K562 (cell line): ENCODE measurements at regions not wholly inside any gene's neighbourhood (a gene's known extent, or its start where the extent isn't known, plus 50 kb on each side); places are given as distances from the start of the nearest gene placed in this dataset.

Experiments
- ATAC-seq: fragments of 200-7000 bp; cut with Tn5 transposase; 3 replicates; pipeline ENCODE4 v1.9.1; 2020; ENCODE audit warnings: moderate library complexity
- BruUV-seq: library from RNA; stranded (reverse); fragments of 400-500 nt; replicated peaks from 2 replicates; lab custom pipeline; 2021; lab: Mats Ljungman, UMichigan
- CTCF ChIA-PET: fragments of 300-600 bp; formaldehyde crosslinking; extraction: SDS; loops from one replicate; lab custom pipeline; 2021; ENCODE audit warnings: low intra/inter-chr PET ratio; lab: Yijun Ruan, JAX
- POLR2A ChIA-PET: fragments of 300-600, 350-650 bp; sonication (Branson Sonifier 250); formaldehyde crosslinking; extraction: SDS; loops from one replicate; lab custom pipeline; 2021; ENCODE audit warnings: antibody characterized with exemption, inconsistent platforms; lab: Yijun Ruan, JAX
- DNase-seq, 4 experiments: peaks; one replicate each; pipeline versions ENCODE4 v3.0.0 to v3.0.0-alpha.2; 2011 to 2018; ENCODE audit warnings: low spot score in 3 of 4, mixed read lengths in 3 of 4; ENCODE audit errors: extremely low read depth in 1 of 4
- FAIRE-seq: peaks from 2 replicates; lab custom pipeline; 2011; peaks lifted over from hg19 to GRCh38; lab: Jason Lieb, UNC
- H2AFZ ChIP-seq: 2 replicates; pipeline ENCODE4 v1.6.0; 2011; ENCODE audit warnings: low read depth, low read length, control low read depth, inconsistent platforms
- H3K27ac ChIP-seq: fragments of 200-600 bp; 3 replicates; pipeline ENCODE4 v1.8.0; 2011; ENCODE audit warnings: low read depth, mild to moderate bottlenecking, control low read depth, inconsistent platforms, low read length, moderate library complexity, mixed read lengths; ENCODE audit errors: extremely low read depth
- H3K27me3 ChIP-seq, 2 experiments: fragments of 300-600 bp in 1 of 2; 2 replicates in 1 of 2; 3 replicates in 1 of 2; pipeline versions ENCODE4 v1.6.0 to v1.8.0; 2011; ENCODE audit warnings: inconsistent platforms in 2 of 2, low read length in 2 of 2, mild to moderate bottlenecking in 1 of 2, mixed read lengths in 1 of 2, moderate library complexity in 1 of 2; ENCODE audit not compliant: control insufficient read depth in 2 of 2, insufficient read depth in 2 of 2
- H3K36me3 ChIP-seq: fragments of 300-600 bp; 3 replicates; pipeline ENCODE4 v1.8.0; 2011; ENCODE audit warnings: mild to moderate bottlenecking, low read length, inconsistent platforms; ENCODE audit not compliant: control insufficient read depth, insufficient read depth
- H3K4me1 ChIP-seq, 2 experiments: fragments of 200-600 bp in 1 of 2; replicated peaks in 1 of 2; 2 replicates in 1 of 2; 3 replicates in 1 of 2; pipeline versions ENCODE4 v1.5.1 to v1.8.0; 2011; ENCODE audit warnings: inconsistent platforms in 2 of 2, low read length in 2 of 2, mild to moderate bottlenecking in 1 of 2, mixed read lengths in 1 of 2, moderate library complexity in 1 of 2; ENCODE audit not compliant: control insufficient read depth in 2 of 2, insufficient read depth in 2 of 2
- H3K4me2 ChIP-seq: 2 replicates; pipeline ENCODE4 v1.6.1; 2011; ENCODE audit warnings: low read length, control low read depth, inconsistent platforms, mixed read lengths; ENCODE audit not compliant: insufficient read depth
- H3K4me3 ChIP-seq: fragments of 200-600 bp; sonication (generic), shearing (Covaris generic); 2 replicates; pipeline ENCODE4 v1.5.1; 2016; ENCODE audit warnings: control low read depth, inconsistent platforms
- H3K79me2 ChIP-seq: fragments of 200-600 bp; 3 replicates; pipeline ENCODE4 v1.8.0; 2011; ENCODE audit warnings: low read length, inconsistent platforms; ENCODE audit not compliant: control insufficient read depth, insufficient read depth
- H3K9ac ChIP-seq, 2 experiments: 2 replicates each; pipeline versions ENCODE4 v1.6.0 to v1.6.1; 2011; ENCODE audit warnings: low read depth in 2 of 2, low read length in 2 of 2, control low read depth in 1 of 2, inconsistent platforms in 1 of 2, mild to moderate bottlenecking in 1 of 2, mixed read lengths in 1 of 2; ENCODE audit not compliant: insufficient read depth in 1 of 2
- H3K9me1 ChIP-seq: one replicate; pipeline ENCODE4 v1.6.0; 2011; ENCODE audit warnings: inconsistent platforms, mild to moderate bottlenecking, low read length, moderate library complexity; ENCODE audit not compliant: control insufficient read depth, insufficient read depth
- H3K9me3 ChIP-seq: replicated peaks from 2 replicates; pipeline ENCODE4 v1.5.1; 2011; ENCODE audit warnings: low read depth, low read length, inconsistent platforms; ENCODE audit not compliant: control insufficient read depth, insufficient read depth
- H4K20me1 ChIP-seq: replicated peaks from 2 replicates; pipeline ENCODE4 v1.6.1; 2011; ENCODE audit warnings: low read length, inconsistent platforms, mixed read lengths; ENCODE audit not compliant: control insufficient read depth, insufficient read depth
- ASH1L ChIP-seq: fragments of 450-650 bp; IDR thresholded peaks from 2 replicates; pipeline ENCODE4 v1.6.1; 2018; ENCODE audit warnings: borderline replicate concordance, mild to moderate bottlenecking, low read depth; ENCODE audit not compliant: partially characterized antibody
- CHCHD3 ChIP-seq: fragments of 250-450 bp; sonication (Bioruptor Pico); IDR thresholded peaks from 2 replicates; pipeline ENCODE4 v2.1.2; 2022; ENCODE audit warnings: mild to moderate bottlenecking
- HOXB6 ChIP-seq: fragments of 250-450 bp; sonication (Bioruptor Pico); IDR thresholded peaks from 2 replicates; pipeline ENCODE4 v1.5.1; 2022; ENCODE audit warnings: mild to moderate bottlenecking, borderline replicate concordance
- HSF4 ChIP-seq: fragments of 250-450 bp; sonication (Bioruptor Pico); IDR thresholded peaks from 2 replicates; pipeline ENCODE4 v2.1.2; 2022; ENCODE audit warnings: mild to moderate bottlenecking, moderate library complexity, borderline replicate concordance
- KDM1A ChIP-seq, 2 experiments: fragments of 450-650 bp; IDR thresholded peaks; 2 replicates each; pipeline ENCODE4 v1.6.1; 2016; ENCODE audit warnings: mild to moderate bottlenecking in 2 of 2
- KLF13 ChIP-seq: fragments of 450-650 bp; IDR thresholded peaks from 2 replicates; pipeline ENCODE4 v1.6.1; 2016; ENCODE audit warnings: missing genetic modification characterization, low read depth, mild to moderate bottlenecking, missing compliant biosample characterization, moderate library complexity, borderline replicate concordance
- NFE2L1 ChIP-seq: fragments of 450-650 bp; IDR thresholded peaks from 2 replicates; pipeline ENCODE4 v1.6.1; 2016; ENCODE audit warnings: missing genetic modification characterization, low read depth, mild to moderate bottlenecking, missing compliant biosample characterization, moderate library complexity, borderline replicate concordance
- NR2C2 ChIP-seq, 2 experiments: fragments of 200-800 bp in 1 of 2; sonication (Bioruptor generic) in 1 of 2; sonication (generic) in 1 of 2; formaldehyde crosslinking in 1 of 2; IDR thresholded peaks; 2 replicates each; pipeline versions ENCODE4 v1.6.1 to v1.8.0; 2016 to 2022; ENCODE audit warnings: mild to moderate bottlenecking in 1 of 2, missing compliant biosample characterization in 1 of 2, missing genetic modification characterization in 1 of 2, missing genetic modification reagents in 1 of 2
- NUFIP1 ChIP-seq: fragments of 450-650 bp; IDR thresholded peaks from 2 replicates; pipeline ENCODE4 v1.6.1; 2018; ENCODE audit not compliant: partially characterized antibody
- POLR2AphosphoS5 ChIP-seq: IDR thresholded peaks from 2 replicates; pipeline ENCODE4 v1.6.1; 2011; ENCODE audit warnings: mild to moderate bottlenecking, low read depth, low read length, moderate library complexity; ENCODE audit not compliant: control insufficient read depth, insufficient read depth
- POLR2G ChIP-seq: fragments of 200-400 bp; formaldehyde crosslinking; IDR thresholded peaks from 2 replicates; pipeline ENCODE4 v1.6.1; 2017; ENCODE audit warnings: low read depth, mild to moderate bottlenecking, antibody characterized with exemption, low read length, moderate library complexity
- PRPF4 ChIP-seq: fragments of 200-400 bp; formaldehyde crosslinking; IDR thresholded peaks from one replicate; pipeline ENCODE4 v1.6.1; 2017; ENCODE audit warnings: low read length, low read depth, mild to moderate bottlenecking; ENCODE audit not compliant: insufficient read depth, poor library complexity, severe bottlenecking
- RBM14 ChIP-seq: fragments of 200-400 bp; formaldehyde crosslinking; IDR thresholded peaks from 2 replicates; pipeline ENCODE4 v1.6.1; 2018; ENCODE audit warnings: low read depth, mild to moderate bottlenecking, low read length, moderate library complexity, borderline replicate concordance; ENCODE audit not compliant: insufficient read depth
- SMAD2 ChIP-seq: fragments of 150-350 bp; IDR thresholded peaks from 2 replicates; pipeline ENCODE4 v1.6.1; 2014; ENCODE audit warnings: low read depth, mild to moderate bottlenecking, low read length
- TCF3 ChIP-seq: sonication (generic); formaldehyde crosslinking; IDR thresholded peaks from 2 replicates; pipeline ENCODE4 v1.4.0; 2020; ENCODE audit warnings: mild to moderate bottlenecking, missing genetic modification reagents
- ZBTB1 ChIP-seq: sonication (generic); formaldehyde crosslinking; IDR thresholded peaks from 2 replicates; pipeline ENCODE4 v1.8.1; 2023; ENCODE audit warnings: missing genetic modification reagents, low read depth, mild to moderate bottlenecking, borderline replicate concordance
- WGBS: fragments of 100-300 bp; shearing (Covaris generic); methylation state at CpG from one replicate; pipeline ENCODE4 v1.1.6; 2016; ENCODE audit warnings: low coverage, mixed read lengths; ENCODE audit not compliant: insufficient coverage; ENCODE audit errors: missing lambda C conversion rate; 5-methylcytosine and 5-hydroxymethylcytosine counted together
- in situ Hi-C: fragments of 300-500 bp; cut with MboI; formaldehyde crosslinking; loops from 4 replicates; pipeline ENCODE4 v1.15.0; 2018; ENCODE audit warnings: inconsistent platforms, mixed read lengths
- intact Hi-C: fragments of 100-400 bp; cut with micrococcal nuclease; formaldehyde crosslinking; loops from 2 replicates; pipeline ENCODE4 v1.14.2; 2022
- TF ChIP-seq, protein P1 (sequence below): fragments of 450-650 bp; IDR thresholded peaks from 2 replicates; pipeline ENCODE4 v1.6.1; 2018; ENCODE audit warnings: mild to moderate bottlenecking, low read depth; ENCODE audit not compliant: partially characterized antibody

DNA sequence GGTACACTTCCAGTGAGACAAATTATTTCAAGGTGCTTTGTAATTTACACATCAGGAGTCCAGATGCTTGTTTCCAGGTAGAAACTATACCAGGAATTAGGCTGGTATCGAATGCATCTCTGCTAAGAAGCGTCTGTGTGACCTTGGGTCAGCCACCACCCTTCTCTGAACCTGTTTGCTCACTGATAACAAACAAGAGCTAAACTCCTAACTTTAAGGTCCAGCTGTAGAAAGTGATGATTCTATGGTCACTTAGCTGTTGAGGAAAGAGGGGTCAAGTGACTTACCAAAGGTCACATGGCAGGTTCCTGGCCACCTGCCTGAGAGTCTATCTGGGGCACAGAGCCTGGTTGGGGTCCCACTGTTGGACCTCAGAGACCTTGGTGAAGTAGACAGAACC, 95.4 kb downstream of the HIF1AN start:
- intact Hi-C loops (no loop called here), in situ Hi-C loops (no loop called here)
- Histone ChIP-seq H3K27me3 (peaks cover 0 to 26% of the 10 kb centered on the region in 2 experiments; a peak in 4 of 5 replicates), H3K79me2 (no peaks in the 10 kb centered on the region), H3K9ac (no peak overlapping the region), H2AFZ (no peak overlapping the region), H3K4me2 (no peak overlapping the region; the same call in 1 of the 2 replicates), H3K4me1 (peaks cover 0 to under 1% of the 10 kb centered on the region in 2 experiments; a peak in 3 of 5 replicates), H3K9me3 (no peaks in the 10 kb centered on the region), H3K27ac (no peak overlapping the region), H3K36me3 (no peaks in the 10 kb centered on the region), H3K4me3 (no peak overlapping the region), H4K20me1 (0 out of 2 replicates have a peak, but pooled peaks cover 4% of the 10 kb centered on the region), H3K9me1 (no peaks in the 10 kb centered on the region)
- ChIA-PET CTCF (no interaction called here), POLR2A (no interaction called here)
- ATAC-seq (peak; percentile 73), FAIRE-seq (peak; percentile 63), DNase-seq (peak; percentile 50 to 60 (median 52))
- BruUV-seq, result no TSS peak
- WGBS, result 0% methylated on average over 2 of the region's 2 CpGs
- TF ChIP-seq SMAD2 (no peak), NR2C2 (CRISPR knock-in tag; IDR thresholded peaks at IDR 0.05) (no peak), NR2C2 (tag; IDR thresholded peaks at IDR 0.05) (no peak), KDM1A (IDR thresholded peaks at IDR 0.05) (peak; percentile 39 to 45; a peak in 1 of 4 replicates), HSF4 (CRISPR knock-in tag) (no peak), TCF3 (CRISPR knock-in tag) (peak; percentile 85), RBM14 (no peak), POLR2AphosphoS5 (peak; percentile 33; the same call in 1 of the 2 replicates), NUFIP1 (no peak), KLF13 (tag) (no peak), POLR2G (no peak), HOXB6 (CRISPR knock-in tag) (no peak), ZBTB1 (CRISPR knock-in tag) (no peak), PRPF4 (no peak), CHCHD3 (CRISPR knock-in tag) (no peak), NFE2L1 (no peak), ASH1L (no peak)
- TF ChIP-seq, protein P1, sequence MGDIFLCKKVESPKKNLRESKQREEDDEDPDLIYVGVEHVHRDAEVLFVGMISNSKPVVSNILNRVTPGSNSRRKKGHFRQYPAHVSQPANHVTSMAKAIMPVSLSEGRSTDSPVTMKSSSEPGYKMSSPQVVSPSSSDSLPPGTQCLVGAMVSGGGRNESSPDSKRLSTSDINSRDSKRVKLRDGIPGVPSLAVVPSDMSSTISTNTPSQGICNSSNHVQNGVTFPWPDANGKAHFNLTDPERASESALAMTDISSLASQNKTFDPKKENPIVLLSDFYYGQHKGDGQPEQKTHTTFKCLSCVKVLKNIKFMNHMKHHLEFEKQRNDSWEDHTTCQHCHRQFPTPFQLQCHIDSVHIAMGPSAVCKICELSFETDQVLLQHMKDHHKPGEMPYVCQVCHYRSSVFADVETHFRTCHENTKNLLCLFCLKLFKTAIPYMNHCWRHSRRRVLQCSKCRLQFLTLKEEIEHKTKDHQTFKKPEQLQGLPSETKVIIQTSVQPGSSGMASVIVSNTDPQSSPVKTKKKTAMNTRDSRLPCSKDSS, result no peak
